ENCODE measurements at regions not wholly inside any gene's neighbourhood (a gene's known extent, or its start where the extent isn't known, plus 50 kb on each side); places are given as distances from the start of the nearest gene placed in this dataset.

DNA sequence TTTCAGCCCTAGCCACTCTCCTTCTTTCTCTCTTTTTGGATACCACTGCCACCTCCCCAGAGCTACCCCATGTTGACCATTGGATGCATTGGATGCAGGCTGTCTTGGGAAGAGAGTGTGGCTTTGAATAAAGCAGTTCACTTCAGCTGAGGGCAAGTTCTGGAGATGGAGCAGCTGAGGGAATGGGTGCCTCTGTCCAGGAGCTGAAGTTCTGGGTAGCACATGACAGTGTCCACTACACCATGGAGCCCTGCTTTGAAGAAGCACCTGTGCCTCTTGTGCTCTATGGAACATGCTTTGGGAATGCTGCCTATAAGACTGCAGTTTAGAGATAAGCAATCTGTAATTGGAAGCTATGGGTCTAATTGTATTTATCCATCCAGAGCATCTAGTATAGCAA is 1028.7 kb downstream of the TYW1 start:
- no peak overlapping the region for H3K4ac ChIP-seq (replicated peaks; ENCODE audit: insufficient read length, low read depth, low read length)

More for the DNA sequence above, 1028.7 kb downstream of the TYW1 start:
- no peaks in the 10 kb centered on the region for H3K79me1 ChIP-seq (ENCODE audit: low read depth, low read length)
- ChIA-PET POLR2A (ENCODE audit: partially characterized antibody) (interaction anchor here (0.6 kb wide), 1 partner anchor 273 kb away, joined by 3 read pairs; no protein-coding TSS in a partner anchor), CTCF (ENCODE audit: partially characterized antibody) (no interaction called here)
- no peak for FAIRE-seq
- no peaks in the 10 kb centered on the region for H4K20me1 ChIP-seq (replicated peaks in 1 of 2; ENCODE audit: control insufficient read depth in 1 of 2, insufficient read depth in 2 of 2, low read length in 2 of 2)
- H3K27ac ChIP-seq (ENCODE audit: low read depth, low read length): no peak overlapping the region
- no peaks in the 10 kb centered on the region for H3K23me2 ChIP-seq (ENCODE audit: low read depth, low read length)
- no peak for DNase-seq (ENCODE audit: low read depth in 1 of 2, low spot score in 2 of 2)
- H4K5ac ChIP-seq (ENCODE audit: insufficient read length, low read depth, low read length): no peak overlapping the region
- H4K91ac ChIP-seq (replicated peaks; ENCODE audit: insufficient read length, low read length): no peak overlapping the region
- no peak overlapping the region for H3K4me2 ChIP-seq (ENCODE audit: insufficient read depth in 1 of 2, low read depth in 2 of 2, low read length in 2 of 2)
- H2AFZ ChIP-seq (ENCODE audit: low read length): no peak overlapping the region
- H2AK5ac ChIP-seq (ENCODE audit: low read depth, low read length): no peak overlapping the region
- H3K14ac ChIP-seq (ENCODE audit: insufficient read length): no peak overlapping the region
- H3K18ac ChIP-seq (ENCODE audit: extremely low read depth, low read length): no peak overlapping the region
- no peaks in the 10 kb centered on the region for H3K79me2 ChIP-seq (ENCODE audit: control insufficient read depth in 1 of 2, insufficient read depth in 2 of 2, low read length in 2 of 2)
- H3K9ac ChIP-seq (replicated peaks in 1 of 4; ENCODE audit: extremely low read depth in 1 of 4, low read depth in 3 of 4, low read length in 3 of 4): no peak overlapping the region
- H2BK5ac ChIP-seq (ENCODE audit: low read depth, low read length): no peak overlapping the region
- H3K4me3 ChIP-seq (ENCODE audit: extremely low read depth in 1 of 4, insufficient read depth in 2 of 4, low read depth in 3 of 4, low read length in 4 of 4): no peak overlapping the region
- H2BK20ac ChIP-seq (ENCODE audit: low read length): no peak overlapping the region
- no peak overlapping the region for H4K8ac ChIP-seq (ENCODE audit: extremely low read depth, insufficient read depth, low read length)
- no peaks in the 10 kb centered on the region for H3K4me1 ChIP-seq (replicated peaks in 1 of 4; ENCODE audit: control insufficient read depth in 3 of 4, insufficient read depth in 4 of 4, low read length in 3 of 4)
- H3K9me3 ChIP-seq (ENCODE audit: insufficient read depth in 2 of 2, low read depth in 1 of 2, low read length in 1 of 2): 0 out of 4 replicates have a peak, but pooled peaks cover 0 to 1% of the 10 kb centered on the region in 2 experiments
- H3K27me3 ChIP-seq (replicated peaks in 1 of 4; ENCODE audit: control insufficient read depth in 3 of 4, extremely low read depth in 1 of 4, insufficient read depth in 3 of 4, low read length in 3 of 4): no peaks in the 10 kb centered on the region
- H2BK12ac ChIP-seq (ENCODE audit: low read depth, low read length): no peak overlapping the region
- no peak for TF ChIP-seq JUND (IDR thresholded peaks at IDR 0.05; ENCODE audit: low read length)
- no peak for TF ChIP-seq SP2 (IDR thresholded peaks at IDR 0.05; ENCODE audit: low read length)
- TF ChIP-seq, protein P1, sequence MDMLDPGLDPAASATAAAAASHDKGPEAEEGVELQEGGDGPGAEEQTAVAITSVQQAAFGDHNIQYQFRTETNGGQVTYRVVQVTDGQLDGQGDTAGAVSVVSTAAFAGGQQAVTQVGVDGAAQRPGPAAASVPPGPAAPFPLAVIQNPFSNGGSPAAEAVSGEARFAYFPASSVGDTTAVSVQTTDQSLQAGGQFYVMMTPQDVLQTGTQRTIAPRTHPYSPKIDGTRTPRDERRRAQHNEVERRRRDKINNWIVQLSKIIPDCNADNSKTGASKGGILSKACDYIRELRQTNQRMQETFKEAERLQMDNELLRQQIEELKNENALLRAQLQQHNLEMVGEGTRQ (IDR thresholded peaks at IDR 0.05; ENCODE audit: low read length): no peak
- no peak overlapping the region for H2BK15ac ChIP-seq (ENCODE audit: low read length)
- H3K23ac ChIP-seq (ENCODE audit: insufficient read length): no peak overlapping the region
- H3K36me3 ChIP-seq (ENCODE audit: control insufficient read depth in 2 of 4, insufficient read depth in 4 of 4, low read length in 3 of 4): no peaks in the 10 kb centered on the region
- H2BK120ac ChIP-seq (replicated peaks; ENCODE audit: low read depth, low read length): no peak overlapping the region
- no peak overlapping the region for H3K56ac ChIP-seq (replicated peaks; ENCODE audit: insufficient read length, low read depth, low read length)

All from H1 (cell line).